Stimulated activated CD4-positive, alpha-beta T cell treated with anti-CD3 and anti-CD28 coated beads, Interleukin-2, amount 100 ng/mL, for 4 hours (primary cell): ENCODE measurements at regions not wholly inside any gene's neighbourhood (a gene's known extent, or its start where the extent isn't known, plus 50 kb on each side); places are given as distances from the start of the nearest gene placed in this dataset.

ENCODE experiments used
- DNase-seq: peaks from one replicate; pipeline ENCODE4 v3.0.0-alpha.2; 2020; ENCODE audit warnings: low read depth

DNA sequence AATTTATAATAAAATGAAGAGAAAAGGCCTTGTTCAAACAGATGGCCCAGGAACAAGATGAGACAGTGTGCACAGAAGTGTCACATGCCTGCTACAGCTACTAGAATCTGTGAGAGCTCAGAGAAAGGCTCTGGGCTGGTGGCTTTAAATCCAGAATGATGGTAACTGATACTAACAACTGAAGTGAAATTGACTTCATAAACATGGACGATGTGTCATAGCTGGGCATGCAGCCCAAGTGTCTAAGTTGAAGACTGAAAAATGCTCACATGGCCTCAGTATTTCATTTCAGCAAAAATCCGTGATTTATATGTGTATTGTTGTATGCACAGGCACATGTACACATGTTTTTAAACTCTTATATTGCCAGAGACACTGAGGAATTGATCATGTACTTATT is 208.3 kb upstream of the RUNX1 start:
- DNase-seq, result no peak

GRCh38 chr21:35256468-35256988 is 207.4 kb upstream of the RUNX1 start:
- DNase-seq, result no peak

GRCh38 chr21:35254765-35255138 is 205.7 kb upstream of the RUNX1 start:
- no peak for DNase-seq

DNA sequence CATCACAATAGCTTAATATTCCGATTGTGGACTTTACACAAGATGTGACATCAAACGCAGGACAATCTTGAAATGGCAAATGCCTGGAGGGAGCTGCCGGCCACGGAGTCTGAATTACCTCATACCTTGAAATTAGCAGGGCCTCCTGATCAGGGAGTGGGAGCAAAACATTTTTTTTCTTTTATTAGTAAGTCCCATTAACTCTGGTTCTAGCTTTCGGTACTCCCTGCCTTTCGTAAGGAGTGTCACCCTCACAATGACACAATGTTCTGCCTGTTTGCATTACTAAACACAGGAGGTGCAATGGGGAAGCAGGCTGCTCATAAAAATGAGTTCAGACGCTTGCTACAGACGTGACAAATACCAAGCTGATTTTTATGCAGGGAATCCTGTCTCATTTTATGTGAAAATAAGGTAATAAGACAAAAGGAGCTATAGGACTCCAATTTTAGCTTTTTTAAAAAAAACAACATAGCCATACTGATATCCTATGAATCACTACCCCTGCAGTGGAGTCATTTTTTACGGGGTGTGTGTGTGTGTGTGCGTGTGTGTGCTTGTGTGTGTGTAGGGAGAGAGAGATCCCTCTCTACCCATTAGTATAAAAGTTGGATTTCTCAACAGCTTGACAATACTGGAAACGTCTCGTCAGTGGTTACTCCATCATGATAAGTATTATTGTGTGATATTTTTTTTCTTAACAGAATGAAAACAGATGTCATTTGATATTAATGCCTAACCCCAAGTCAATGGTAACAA is 205.1 kb upstream of the RUNX1 start:
- DNase-seq, result no peak

- no peak for DNase-seq
These were observed 203.7 kb upstream of the RUNX1 start for GRCh38 chr21:35252831-35253230.

DNA sequence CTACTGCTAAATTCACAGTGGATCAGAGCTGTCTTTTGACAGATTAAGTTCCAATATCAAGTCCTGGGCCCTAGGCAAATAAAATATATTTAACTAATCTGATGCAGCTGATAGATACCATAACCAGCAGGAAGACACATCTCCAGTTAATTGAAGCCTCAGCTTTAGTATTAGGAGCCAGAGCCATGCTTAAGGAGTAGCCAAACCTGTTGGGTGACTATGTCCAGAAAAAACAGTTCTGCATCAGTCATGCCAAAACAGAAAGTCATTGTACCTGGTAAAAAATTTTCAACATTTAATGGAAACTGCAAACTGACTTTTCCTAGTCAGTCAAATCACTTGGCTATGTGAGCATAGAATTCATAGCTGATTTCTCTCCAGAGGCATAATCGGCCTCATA is 200.5 kb upstream of the RUNX1 start:
- no peak for DNase-seq

DNA sequence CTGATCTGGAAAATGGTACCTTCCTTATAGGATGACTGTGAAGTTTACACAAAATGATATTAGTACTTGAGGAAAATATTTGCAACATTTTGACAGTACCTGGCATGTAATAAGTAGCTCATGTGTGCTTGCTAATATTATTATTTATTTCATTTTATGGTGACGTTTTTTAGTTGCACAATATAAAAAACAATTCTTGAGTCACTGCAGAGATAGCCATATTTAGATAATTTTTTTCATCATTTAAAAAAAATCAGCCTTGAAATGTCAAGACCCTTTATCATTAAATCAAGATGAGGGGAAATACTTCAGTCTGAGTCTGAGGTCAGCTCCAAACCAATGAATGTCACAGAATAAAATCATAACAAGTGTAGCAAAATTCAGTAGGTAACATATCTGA is 196.8 kb upstream of the RUNX1 start:
- no peak for DNase-seq

GRCh38 chr21:35244514-35244913 is 195.4 kb upstream of the RUNX1 start:
- DNase-seq, result no peak

DNA sequence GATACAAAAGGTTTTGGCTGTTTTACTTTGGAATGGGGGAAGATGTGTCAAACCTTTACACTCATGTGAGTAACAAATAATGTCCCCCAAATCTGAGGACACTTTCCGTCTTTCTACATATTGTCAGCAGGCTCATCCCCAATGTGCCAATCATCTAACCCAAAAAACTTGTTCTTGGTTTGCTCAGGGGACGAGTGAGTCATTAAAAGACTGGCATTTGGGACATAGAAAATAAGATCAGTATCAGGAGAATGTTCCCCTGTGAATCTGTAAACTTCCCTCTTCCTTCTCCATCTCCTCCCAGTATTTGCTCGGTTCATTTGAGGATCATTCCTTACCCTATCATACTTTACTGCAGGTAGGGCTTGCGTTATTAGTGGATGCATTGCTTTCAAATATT is 194.1 kb upstream of the RUNX1 start:
- DNase-seq, result no peak

DNA sequence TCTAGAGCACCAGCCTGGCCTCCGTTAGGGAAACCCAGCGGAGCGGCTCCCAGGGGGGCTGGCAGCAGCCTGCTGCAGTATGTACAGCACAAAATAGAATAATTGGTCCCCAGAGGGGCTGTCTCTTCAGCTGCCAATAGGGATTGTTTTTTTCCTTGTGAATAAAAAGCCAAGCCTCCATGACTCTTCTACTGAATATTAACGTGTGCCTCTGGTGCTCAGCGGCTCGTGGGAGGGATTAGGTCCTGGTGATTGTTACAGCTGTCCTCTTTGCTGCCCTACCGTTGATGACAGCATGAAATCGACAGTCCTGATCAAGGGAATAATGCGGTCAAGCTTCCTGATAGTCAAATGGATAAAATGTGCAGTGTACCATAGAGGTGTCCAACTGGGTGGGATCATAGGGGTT is 190.7 kb upstream of the RUNX1 start:
- DNase-seq, result no peak

GRCh38 chr21:35238119-35238518 is 189.0 kb upstream of the RUNX1 start:
- no peak for DNase-seq

DNA sequence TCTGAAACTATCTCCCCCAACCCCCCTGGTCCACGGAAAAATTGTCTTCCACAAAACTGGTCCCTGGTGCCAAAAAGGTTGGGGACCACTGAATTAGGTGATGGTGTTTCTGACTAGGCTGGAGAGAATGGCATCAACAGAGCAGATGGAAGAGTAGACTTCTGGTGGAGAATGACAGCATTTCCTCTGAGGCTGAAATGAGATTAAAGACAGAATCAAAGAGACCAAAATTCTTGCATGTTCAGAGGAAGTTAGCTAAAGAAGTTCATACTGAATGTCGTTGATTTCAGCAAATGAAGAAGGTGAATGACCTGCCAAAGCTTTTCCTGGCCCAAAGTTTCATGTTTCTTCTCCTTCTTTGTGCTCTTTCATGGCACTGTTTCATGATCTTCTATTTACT is 188.2 kb upstream of the RUNX1 start:
- no peak for DNase-seq

- no peak for DNase-seq
These were observed 187.0 kb upstream of the RUNX1 start for GRCh38 chr21:35236090-35236489.

DNA sequence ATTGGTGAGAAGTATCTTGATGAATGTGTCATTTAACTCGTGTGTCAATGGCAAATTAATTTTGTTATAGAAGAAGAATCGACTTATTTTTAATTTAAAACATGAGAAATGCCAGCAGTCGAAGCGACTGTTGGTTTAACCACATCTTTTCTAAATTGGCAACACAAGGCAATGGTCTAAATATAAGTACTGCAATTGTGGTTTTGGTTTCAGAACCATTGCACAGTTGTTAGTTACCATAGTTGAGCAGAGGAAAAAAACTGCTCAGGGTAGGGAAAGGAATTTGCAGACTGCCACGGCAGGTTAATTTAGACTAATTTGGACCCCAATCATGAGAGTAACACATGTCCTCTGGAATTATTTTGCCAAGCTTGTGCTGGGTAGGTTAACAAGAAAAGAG is 185.6 kb upstream of the RUNX1 start:
- no peak for DNase-seq

- DNase-seq, result no peak
These were observed 184.7 kb upstream of the RUNX1 start for GRCh38 chr21:35233756-35234155.

DNA sequence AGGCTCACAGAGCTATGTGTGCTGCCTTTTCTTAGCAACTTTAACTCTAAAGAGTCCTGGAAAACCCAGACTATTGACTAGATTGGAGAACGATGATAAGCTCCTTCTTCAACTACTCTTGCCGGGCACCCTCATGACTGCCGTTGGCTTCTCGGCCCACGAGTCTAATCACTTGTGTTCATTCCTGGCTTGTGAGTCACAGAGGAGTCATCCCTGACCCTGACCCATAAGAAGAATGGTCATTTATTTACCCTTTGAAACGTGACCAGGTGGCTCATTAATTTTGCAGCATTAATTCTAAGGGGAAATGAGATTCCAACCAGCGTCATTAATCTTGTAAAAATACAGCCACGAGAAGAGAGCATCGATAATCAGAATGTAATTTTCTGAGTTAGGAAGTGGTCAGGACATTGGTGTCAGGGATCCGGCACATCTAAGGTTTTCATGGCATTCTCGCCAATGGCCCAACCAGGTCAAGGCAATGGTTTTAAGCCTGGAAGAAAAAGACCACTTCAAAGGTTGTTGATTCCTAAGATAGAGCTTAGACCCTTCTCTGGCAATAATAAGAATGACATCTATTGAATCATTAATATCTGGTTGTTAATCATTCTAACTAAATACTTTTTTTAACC is 183.6 kb upstream of the RUNX1 start:
- no peak for DNase-seq

DNA sequence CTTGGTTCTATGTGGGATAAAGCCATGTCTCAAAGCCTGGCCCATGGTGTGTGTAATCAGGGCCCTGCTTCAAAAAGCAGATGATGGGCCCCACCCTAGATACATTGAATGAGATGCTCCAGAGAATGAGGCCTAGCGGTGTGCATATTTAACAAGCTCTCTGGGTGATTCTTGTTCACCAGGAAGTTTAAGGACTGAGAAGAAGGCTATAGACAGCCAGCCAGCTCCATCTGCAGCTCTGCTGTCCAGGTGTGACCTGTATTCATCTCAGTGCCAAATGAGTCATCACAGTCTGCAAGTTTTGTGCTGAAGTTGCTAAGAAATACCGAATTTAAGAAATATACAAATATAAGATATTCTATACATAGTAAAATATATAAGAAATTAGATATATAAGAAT is 182.0 kb upstream of the RUNX1 start:
- DNase-seq, result no peak

- DNase-seq, result no peak
These were observed 180.2 kb upstream of the RUNX1 start for GRCh38 chr21:35229290-35229689.

- DNase-seq, result no peak
These were observed 178.7 kb upstream of the RUNX1 start for GRCh38 chr21:35227786-35228185.

DNA sequence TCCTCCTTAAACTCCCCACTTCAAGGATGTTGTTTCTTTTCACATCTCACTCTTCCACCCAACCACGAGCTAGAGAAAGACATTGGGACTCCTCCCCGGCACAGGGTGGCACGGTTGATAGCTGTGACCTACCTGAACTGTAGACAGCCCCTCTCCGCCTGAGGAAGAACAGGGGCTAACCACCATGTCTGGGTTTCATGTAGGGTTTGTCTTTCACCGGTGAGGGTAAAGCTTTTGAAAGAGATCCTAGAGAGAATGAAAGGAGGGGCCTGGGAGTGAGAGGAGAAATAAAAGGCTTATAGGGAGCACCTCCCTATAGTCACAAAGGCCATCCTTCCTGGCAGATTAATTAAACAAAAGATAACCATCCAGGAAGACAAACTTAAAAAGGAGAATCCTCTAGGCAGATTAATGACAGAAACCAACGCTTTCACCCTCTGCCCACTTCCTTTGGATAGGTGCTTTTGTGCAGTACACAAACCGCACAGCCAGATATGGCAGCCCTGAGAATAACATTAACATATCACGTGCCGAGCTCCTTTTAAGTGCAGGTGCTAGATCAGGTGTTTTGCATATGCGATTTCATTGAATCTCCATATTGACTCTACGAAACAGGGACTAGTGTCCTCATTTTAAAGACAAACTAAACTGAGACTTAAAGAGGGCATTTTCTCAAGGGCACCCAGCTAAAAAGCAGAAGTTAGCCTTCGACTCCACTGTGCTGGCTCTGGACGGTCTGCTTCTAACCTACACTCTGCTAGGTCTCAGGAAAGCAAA is 178.1 kb upstream of the RUNX1 start:
- no peak for DNase-seq

DNA sequence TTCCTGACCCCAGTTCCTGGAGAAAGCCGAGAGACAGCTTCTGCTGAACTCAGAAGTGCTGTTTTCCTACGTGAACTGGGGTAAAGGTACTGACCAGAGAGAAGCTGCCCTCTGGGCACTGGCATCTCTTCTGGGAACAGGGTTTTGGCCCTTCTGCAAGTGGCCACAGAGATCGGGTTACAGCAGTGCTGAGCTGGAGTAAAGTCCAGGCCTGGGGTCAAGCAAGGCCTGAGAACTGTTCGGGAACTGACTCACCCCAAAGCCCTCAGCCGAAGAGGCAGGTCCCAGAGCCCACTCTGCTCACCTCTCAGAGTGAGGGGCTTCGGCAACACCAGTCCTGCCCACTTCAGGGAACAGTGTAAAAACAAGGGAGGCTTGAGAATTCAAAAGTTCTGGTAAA is 177.2 kb upstream of the RUNX1 start:
- DNase-seq, result no peak

DNA sequence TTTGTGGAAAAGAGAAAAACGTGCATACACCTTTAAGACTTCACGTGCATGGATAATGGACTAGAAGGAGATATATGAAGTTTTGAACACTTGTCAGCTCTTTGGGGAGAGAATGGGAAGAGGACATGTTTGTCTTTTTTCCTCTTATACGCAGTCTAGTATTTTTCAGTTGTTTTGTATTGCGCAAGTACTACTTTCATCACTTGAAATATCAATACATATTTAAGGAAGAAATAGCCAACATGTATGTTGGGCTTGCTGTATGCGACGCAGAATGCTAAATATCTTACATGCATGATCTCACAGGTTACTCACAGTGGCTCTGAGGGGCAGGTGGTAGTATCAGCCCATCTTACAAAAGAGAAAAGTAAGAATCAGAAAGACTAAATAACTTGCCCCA is 176.5 kb upstream of the RUNX1 start:
- no peak for DNase-seq
